Endothelial cell (in vitro differentiated cells): ENCODE measurements at regions not wholly inside any gene's neighbourhood (a gene's known extent, or its start where the extent isn't known, plus 50 kb on each side); places are given as distances from the start of the nearest gene placed in this dataset.
"Not testable (repeated sequence)": the region's sequence is repeated elsewhere in the genome, so short reads cannot be mapped to it uniquely, and the experiment has no call there.

ENCODE experiments used
- DNase-seq: peaks from one replicate; pipeline ENCODE4 v3.0.0; 2021; ENCODE audit warnings: low spot score
- H3K27ac Mint-ChIP-seq: one replicate; pipeline ENCODE4 v1.8.0; 2021; ENCODE audit warnings: mixed read lengths, inconsistent platforms; ENCODE audit not compliant: unreplicated experiment
- H3K27me3 Mint-ChIP-seq: one replicate; pipeline ENCODE4 v1.8.0; 2021; ENCODE audit warnings: mild to moderate bottlenecking, moderate library complexity, mixed read lengths, inconsistent platforms; ENCODE audit not compliant: unreplicated experiment
- H3K36me3 Mint-ChIP-seq: one replicate; pipeline ENCODE4 v1.8.0; 2021; ENCODE audit warnings: mild to moderate bottlenecking, low read depth, mixed read lengths, inconsistent platforms; ENCODE audit not compliant: unreplicated experiment
- H3K4me1 Mint-ChIP-seq: one replicate; pipeline ENCODE4 v1.8.0; 2021; ENCODE audit warnings: mild to moderate bottlenecking, mixed read lengths, inconsistent platforms; ENCODE audit not compliant: unreplicated experiment
- H3K4me3 Mint-ChIP-seq: one replicate; pipeline ENCODE4 v1.8.0; 2021; ENCODE audit warnings: mild to moderate bottlenecking, mixed read lengths, inconsistent platforms; ENCODE audit not compliant: unreplicated experiment
- H3K9me3 Mint-ChIP-seq: one replicate; pipeline ENCODE4 v1.8.0; 2021; ENCODE audit warnings: mixed read lengths, inconsistent platforms; ENCODE audit not compliant: unreplicated experiment
- TF ChIP-seq, protein P1 (sequence below): fragments of 200-600 bp; sonication (generic); IDR thresholded peaks from one replicate; pipeline ENCODE4 v1.5.0; 2021; ENCODE audit warnings: antibody characterized with exemption; ENCODE audit not compliant: unreplicated experiment

DNA sequence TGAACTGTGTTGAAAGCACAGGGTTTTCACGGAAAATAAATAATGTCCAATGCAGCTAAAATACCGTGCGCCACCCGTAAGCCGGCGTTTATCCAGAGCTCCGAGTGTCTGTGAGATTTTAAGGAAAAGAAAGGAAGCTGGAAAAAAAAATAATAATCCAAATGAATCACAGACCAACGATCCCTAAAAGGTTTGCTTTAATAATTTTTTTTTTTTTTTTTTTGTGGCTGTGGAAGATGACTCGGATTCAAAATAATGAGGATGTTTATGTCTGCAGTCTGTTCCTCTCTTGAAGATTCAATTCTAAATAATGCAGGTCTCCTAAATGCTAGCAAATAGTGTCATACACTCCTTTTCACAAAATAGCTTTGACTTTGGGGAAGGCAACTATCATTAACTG lies 84.6 kb upstream of the PPP2R3B start:
- H3K4me3 Mint-ChIP-seq, result no peak overlapping the region
- H3K9me3 Mint-ChIP-seq, result peaks cover 37% of the 10 kb centered on the region

DNA sequence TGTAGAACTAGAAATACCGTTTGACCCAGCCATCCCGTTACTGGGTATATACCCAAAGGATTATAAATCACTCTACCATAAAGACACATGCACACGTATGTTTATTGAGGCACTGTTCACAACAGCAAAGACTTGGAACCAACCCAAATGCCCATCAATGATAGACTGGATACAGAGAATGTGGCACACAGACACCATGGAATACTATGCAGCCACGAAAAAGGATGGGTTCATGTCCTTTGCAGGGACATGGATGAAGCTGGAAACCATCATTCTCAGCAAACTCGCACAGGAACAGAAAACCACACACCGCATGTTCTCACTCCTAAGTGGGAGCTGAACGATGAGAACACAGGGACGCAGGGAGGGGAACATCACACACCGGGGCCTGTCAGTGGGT lies 85.6 kb upstream of the PPP2R3B start:
- not testable (repeated sequence) for H3K4me3 Mint-ChIP-seq, H3K27ac Mint-ChIP-seq, DNase-seq, H3K4me1 Mint-ChIP-seq
- Mint-ChIP-seq H3K36me3 (peaks cover 14% of the 10 kb centered on the region), H3K9me3 (peaks cover 47% of the 10 kb centered on the region), H3K27me3 (peaks cover 12% of the 10 kb centered on the region)

More for the DNA sequence above, 84.6 kb upstream of the PPP2R3B start:
- TF ChIP-seq, protein P1, sequence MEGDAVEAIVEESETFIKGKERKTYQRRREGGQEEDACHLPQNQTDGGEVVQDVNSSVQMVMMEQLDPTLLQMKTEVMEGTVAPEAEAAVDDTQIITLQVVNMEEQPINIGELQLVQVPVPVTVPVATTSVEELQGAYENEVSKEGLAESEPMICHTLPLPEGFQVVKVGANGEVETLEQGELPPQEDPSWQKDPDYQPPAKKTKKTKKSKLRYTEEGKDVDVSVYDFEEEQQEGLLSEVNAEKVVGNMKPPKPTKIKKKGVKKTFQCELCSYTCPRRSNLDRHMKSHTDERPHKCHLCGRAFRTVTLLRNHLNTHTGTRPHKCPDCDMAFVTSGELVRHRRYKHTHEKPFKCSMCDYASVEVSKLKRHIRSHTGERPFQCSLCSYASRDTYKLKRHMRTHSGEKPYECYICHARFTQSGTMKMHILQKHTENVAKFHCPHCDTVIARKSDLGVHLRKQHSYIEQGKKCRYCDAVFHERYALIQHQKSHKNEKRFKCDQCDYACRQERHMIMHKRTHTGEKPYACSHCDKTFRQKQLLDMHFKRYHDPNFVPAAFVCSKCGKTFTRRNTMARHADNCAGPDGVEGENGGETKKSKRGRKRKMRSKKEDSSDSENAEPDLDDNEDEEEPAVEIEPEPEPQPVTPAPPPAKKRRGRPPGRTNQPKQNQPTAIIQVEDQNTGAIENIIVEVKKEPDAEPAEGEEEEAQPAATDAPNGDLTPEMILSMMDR, result no peak
- DNase-seq, result no peak
- Mint-ChIP-seq H3K36me3 (peaks cover 12% of the 10 kb centered on the region), H3K4me1 (no peaks in the 10 kb centered on the region), H3K27ac (no peak overlapping the region), H3K27me3 (peaks cover 11% of the 10 kb centered on the region)

DNA sequence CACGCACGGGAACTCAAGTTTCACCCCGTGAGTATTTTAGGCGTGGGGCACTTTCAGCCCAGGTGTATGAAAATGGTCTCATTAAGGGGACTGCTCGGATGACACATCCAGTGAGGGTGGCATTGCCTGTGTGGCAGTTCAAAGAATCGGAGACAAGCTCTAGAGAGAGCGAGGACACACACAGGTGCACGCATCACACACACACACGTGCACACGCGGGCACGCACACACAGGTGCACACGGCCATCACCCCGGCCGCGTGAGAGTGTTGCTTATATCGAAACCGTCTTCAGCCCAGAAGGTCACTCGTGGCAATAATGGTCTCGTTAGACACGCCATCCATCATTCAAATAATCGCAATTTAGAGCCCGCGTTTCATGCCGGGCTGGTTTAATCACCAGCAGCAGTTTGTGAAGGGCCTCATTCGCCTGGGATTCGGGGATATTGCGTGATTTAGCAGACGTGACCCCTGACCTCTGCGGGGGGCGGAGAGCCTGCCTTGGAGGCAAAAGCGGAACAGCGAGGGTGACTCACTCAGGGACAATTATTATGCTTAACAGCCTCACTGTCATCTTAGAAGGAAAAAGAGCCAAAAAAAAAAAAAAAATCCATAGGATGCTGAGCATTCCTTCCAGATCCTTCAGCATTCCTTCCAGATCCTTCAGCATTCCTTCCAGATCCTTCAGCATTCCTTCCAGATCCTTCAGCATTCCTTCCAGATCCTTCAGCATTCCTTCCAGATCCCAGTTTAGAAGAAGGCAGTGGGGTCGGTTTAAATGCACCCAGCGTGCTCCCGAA lies 89.4 kb upstream of the PPP2R3B start:
- Mint-ChIP-seq H3K27me3 (peaks cover 12% of the 10 kb centered on the region), H3K4me1 (no peaks in the 10 kb centered on the region), H3K27ac (no peak overlapping the region), H3K4me3 (no peak overlapping the region), H3K36me3 (peaks cover 15% of the 10 kb centered on the region), H3K9me3 (peaks cover 54% of the 10 kb centered on the region)
- DNase-seq, result no peak
- TF ChIP-seq, protein P1, result no peak

DNA sequence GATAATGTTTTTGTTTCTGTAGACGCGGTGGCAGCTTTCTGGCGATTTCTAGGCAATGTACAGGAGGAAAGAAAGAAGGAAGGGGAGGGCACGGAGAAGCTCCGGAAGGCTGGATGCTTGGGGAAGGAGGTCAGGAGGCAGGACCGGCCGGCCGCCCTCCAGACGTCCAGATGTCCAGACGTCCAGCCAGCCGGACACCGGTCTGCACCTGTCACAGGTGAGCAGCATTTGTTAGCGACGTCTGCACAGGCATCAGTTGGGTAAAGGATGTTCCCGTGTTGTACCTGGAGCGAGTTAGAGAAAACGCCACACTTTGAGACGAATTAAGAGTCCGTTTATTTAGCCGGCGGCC lies 90.0 kb upstream of the PPP2R3B start:
- peaks cover 15% of the 10 kb centered on the region for H3K36me3 Mint-ChIP-seq
- peaks cover 51% of the 10 kb centered on the region for H3K9me3 Mint-ChIP-seq
- H3K4me3 Mint-ChIP-seq, result no peak overlapping the region
- H3K4me1 Mint-ChIP-seq, result no peaks in the 10 kb centered on the region
- TF ChIP-seq, protein P1, result no peak
- peaks cover 12% of the 10 kb centered on the region for H3K27me3 Mint-ChIP-seq
- DNase-seq, result no peak
- no peak overlapping the region for H3K27ac Mint-ChIP-seq

DNA sequence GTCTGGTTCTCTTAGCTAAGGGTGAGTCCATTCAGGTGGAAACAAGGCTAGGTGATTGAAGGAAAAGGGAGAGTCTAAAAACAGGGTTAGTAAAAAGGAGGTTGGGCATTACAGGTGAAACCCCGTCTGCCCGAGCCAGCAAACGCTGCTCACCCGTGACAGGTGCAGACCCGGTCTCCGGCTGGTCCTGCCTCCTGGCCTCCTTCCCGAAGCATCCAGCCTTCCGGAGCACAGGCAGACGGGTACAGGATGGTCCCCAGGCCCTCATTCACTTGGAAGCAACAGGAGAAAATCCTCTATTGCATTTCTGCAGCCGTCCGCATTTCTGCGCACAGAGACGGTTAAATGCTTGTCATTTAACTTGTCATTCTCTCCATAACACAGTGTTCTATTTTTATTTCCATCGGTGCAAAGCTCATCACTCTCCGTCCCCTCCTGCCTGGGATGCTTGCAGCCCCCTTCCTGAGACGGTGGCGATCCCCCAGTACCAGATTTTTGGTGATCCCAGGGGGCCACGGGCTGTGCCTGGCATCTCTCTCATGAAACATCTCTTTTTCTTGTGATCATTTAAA lies 90.8 kb upstream of the PPP2R3B start:
- Mint-ChIP-seq H3K27me3 (peaks cover 16% of the 10 kb centered on the region), H3K36me3 (peaks cover 16% of the 10 kb centered on the region), H3K27ac (no peak overlapping the region), H3K4me1 (no peaks in the 10 kb centered on the region), H3K9me3 (peaks cover 52% of the 10 kb centered on the region), H3K4me3 (peak overlapping the region; percentile 60)
- no peak for DNase-seq
- TF ChIP-seq, protein P1, result no peak
